GM19238 (cell line): ENCODE measurements at regions not wholly inside any gene's neighbourhood (a gene's known extent, or its start where the extent isn't known, plus 50 kb on each side); places are given as distances from the start of the nearest gene placed in this dataset.

Experiments used
- DNase-seq: peaks from one replicate; pipeline ENCODE4 v3.0.0; 2011; ENCODE audit warnings: low spot score; ENCODE audit not compliant: insufficient read length

- no peak for DNase-seq
Measured at GRCh38 chr13:40070357-40070756, 414.9 kb downstream of the COG6 start.

GRCh38 chr13:40072663-40073120 lies 417.2 kb downstream of the COG6 start:
- no peak for DNase-seq

- no peak for DNase-seq
Measured at GRCh38 chr13:40074338-40074737, 418.9 kb downstream of the COG6 start.

GRCh38 chr13:40075281-40075680 lies 419.8 kb downstream of the COG6 start:
- no peak for DNase-seq

GRCh38 chr13:40076765-40077362 lies 421.4 kb downstream of the COG6 start:
- no peak for DNase-seq

- DNase-seq: no peak
Measured at GRCh38 chr13:40077396-40078027, 422.1 kb downstream of the COG6 start.

- no peak for DNase-seq
Measured at GRCh38 chr13:40079721-40080120, 424.3 kb downstream of the COG6 start.

GRCh38 chr13:40080676-40081075 lies 425.2 kb downstream of the COG6 start:
- DNase-seq: no peak

- DNase-seq: no peak
Measured at GRCh38 chr13:40082639-40083038, 427.2 kb downstream of the COG6 start.

- no peak for DNase-seq
Measured at GRCh38 chr13:40083841-40084240, 428.4 kb downstream of the COG6 start.

GRCh38 chr13:40084934-40085333 lies 429.5 kb downstream of the COG6 start:
- DNase-seq: no peak

- DNase-seq: no peak
Measured at GRCh38 chr13:40087091-40088002, 431.9 kb downstream of the COG6 start.

GRCh38 chr13:40094056-40094455 lies 438.6 kb downstream of the COG6 start:
- no peak for DNase-seq

GRCh38 chr13:40095695-40096356 lies 440.4 kb downstream of the COG6 start:
- DNase-seq: no peak

GRCh38 chr13:40096357-40096901 lies 441.0 kb downstream of the COG6 start:
- DNase-seq: no peak

- no peak for DNase-seq
Measured at GRCh38 chr13:40098246-40098645, 442.8 kb downstream of the COG6 start.

- DNase-seq: no peak
Measured at GRCh38 chr13:40101708-40102359, 446.4 kb downstream of the COG6 start.

GRCh38 chr13:40102360-40102727 lies 446.9 kb downstream of the COG6 start:
- DNase-seq: no peak

GRCh38 chr13:40102854-40103253 lies 447.4 kb downstream of the COG6 start:
- DNase-seq: no peak

GRCh38 chr13:40103864-40104263 lies 448.4 kb downstream of the COG6 start:
- no peak for DNase-seq

GRCh38 chr13:40105231-40105630 lies 449.8 kb downstream of the COG6 start:
- no peak for DNase-seq
